Smooth muscle cell (in vitro differentiated cells): ENCODE measurements at regions not wholly inside any gene's neighbourhood (a gene's known extent, or its start where the extent isn't known, plus 50 kb on each side); places are given as distances from the start of the nearest gene placed in this dataset.

ENCODE experiments used
- DNase-seq: peaks from one replicate; lab custom pipeline; 2025; ENCODE audit not compliant: unreplicated experiment; lab: John Stamatoyannopoulos, UW
- H2AFZ ChIP-seq: fragments of 200-600 bp; sonication (generic); 2 replicates; pipeline ENCODE4 v1.6.0; 2016; ENCODE audit warnings: antibody characterized with exemption, low read depth, mild to moderate bottlenecking
- H3F3A ChIP-seq: fragments of 200-600 bp; sonication (generic); 2 replicates; pipeline ENCODE4 v1.6.0; 2017; ENCODE audit warnings: antibody characterized with exemption, low read depth
- H3K27ac ChIP-seq: fragments of 200-600 bp; sonication (generic); 2 replicates; pipeline ENCODE4 v1.5.1; 2016; ENCODE audit warnings: low read depth, mild to moderate bottlenecking
- H3K27me3 ChIP-seq: fragments of 200-600 bp; sonication (generic); 2 replicates; pipeline ENCODE4 v1.6.1; 2016; ENCODE audit warnings: low read depth, mild to moderate bottlenecking
- H3K36me3 ChIP-seq: fragments of 200-600 bp; sonication (generic); 2 replicates; pipeline ENCODE4 v1.5.1; 2016; ENCODE audit warnings: low read depth
- H3K4me1 ChIP-seq: fragments of 200-600 bp; sonication (generic); 2 replicates; pipeline ENCODE4 v1.5.1; 2016; ENCODE audit warnings: low read depth
- H3K4me2 ChIP-seq: fragments of 200-600 bp; sonication (generic); 2 replicates; pipeline ENCODE4 v1.6.0; 2016; ENCODE audit warnings: mild to moderate bottlenecking
- H3K4me3 ChIP-seq: fragments of 200-600 bp; sonication (generic); 2 replicates; pipeline ENCODE4 v1.5.1; 2016; ENCODE audit warnings: mild to moderate bottlenecking
- H3K79me2 ChIP-seq: fragments of 200-600 bp; sonication (generic); 2 replicates; pipeline ENCODE4 v1.6.0; 2016; ENCODE audit warnings: low read depth, mild to moderate bottlenecking
- H3K9ac ChIP-seq: fragments of 200-600 bp; sonication (generic); 2 replicates; pipeline ENCODE4 v1.6.0; 2016; ENCODE audit warnings: low read depth
- H3K9me3 ChIP-seq: fragments of 200-600 bp; sonication (generic); replicated peaks from 2 replicates; pipeline ENCODE4 v1.5.1; 2016; ENCODE audit warnings: low read depth
- H4K20me1 ChIP-seq: fragments of 200-600 bp; sonication (generic); 2 replicates; pipeline ENCODE4 v1.6.0; 2016; ENCODE audit warnings: low read depth
- CTCF ChIP-seq: fragments of 200-600 bp; sonication (generic); IDR thresholded peaks from 2 replicates; pipeline ENCODE4 v1.5.1; 2017; ENCODE audit warnings: borderline replicate concordance, mild to moderate bottlenecking, antibody characterized with exemption; ENCODE audit not compliant: insufficient read depth, poor library complexity, severe bottlenecking
- WGBS: methylation state at CpG from one replicate; pipeline ENCODE4 v1.1.7; 2016; ENCODE audit warnings: low lambda C conversion rate; 5-methylcytosine and 5-hydroxymethylcytosine counted together

DNA sequence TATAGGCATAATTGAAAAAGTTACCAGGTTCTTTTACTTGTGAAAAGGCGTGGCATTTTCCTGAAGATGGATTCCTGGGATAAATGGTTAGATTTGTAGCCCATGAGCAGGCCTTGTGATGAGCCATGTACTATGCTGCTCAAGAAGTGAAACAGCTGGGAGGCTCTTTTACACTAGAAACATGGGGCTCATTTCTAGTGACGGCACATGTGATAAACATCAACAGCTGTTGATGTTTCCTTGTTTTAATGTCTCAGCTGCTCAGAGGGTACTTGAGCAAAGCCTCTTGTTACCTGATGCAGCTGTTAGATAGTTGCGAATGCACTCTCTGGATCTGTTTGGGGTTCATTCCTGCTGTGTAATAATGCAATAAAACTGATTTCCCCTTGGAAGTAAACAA lies 396.8 kb downstream of the GUCY1A2 start:
- no peaks in the 10 kb centered on the region for H3K4me1 ChIP-seq
- no peak overlapping the region for H3K27ac ChIP-seq
- DNase-seq = no peak
- no peak overlapping the region for H2AFZ ChIP-seq
- no peaks in the 10 kb centered on the region for H3K27me3 ChIP-seq
- no peak overlapping the region for H3K4me2 ChIP-seq
- TF ChIP-seq CTCF = no peak
- H3K36me3 ChIP-seq = no peaks in the 10 kb centered on the region
- no peak overlapping the region for H3K4me3 ChIP-seq
- H3K9ac ChIP-seq = no peak overlapping the region
- WGBS = 83% methylated on average over 3 of the region's 3 CpGs
- H4K20me1 ChIP-seq = no peaks in the 10 kb centered on the region
- H3K79me2 ChIP-seq = no peaks in the 10 kb centered on the region
- H3K9me3 ChIP-seq = no peaks in the 10 kb centered on the region
- no peaks in the 10 kb centered on the region for H3F3A ChIP-seq
